Occipital lobe (tissue), 1 donor: ENCODE measurements at regions not wholly inside any gene's neighbourhood (a gene's known extent, or its start where the extent isn't known, plus 50 kb on each side); places are given as distances from the start of the nearest gene placed in this dataset.
"Not testable (repeated sequence)": the region's sequence is repeated elsewhere in the genome, so short reads cannot be mapped to it uniquely, and the experiment has no call there.

Experiments used
- DNase-seq: peaks from one replicate; lab custom pipeline; 2025; lab: John Stamatoyannopoulos, UW

GRCh38 chr17:31623990-31624389 is 232.5 kb downstream of the RAB11FIP4 start:
- DNase-seq = no peak

DNA sequence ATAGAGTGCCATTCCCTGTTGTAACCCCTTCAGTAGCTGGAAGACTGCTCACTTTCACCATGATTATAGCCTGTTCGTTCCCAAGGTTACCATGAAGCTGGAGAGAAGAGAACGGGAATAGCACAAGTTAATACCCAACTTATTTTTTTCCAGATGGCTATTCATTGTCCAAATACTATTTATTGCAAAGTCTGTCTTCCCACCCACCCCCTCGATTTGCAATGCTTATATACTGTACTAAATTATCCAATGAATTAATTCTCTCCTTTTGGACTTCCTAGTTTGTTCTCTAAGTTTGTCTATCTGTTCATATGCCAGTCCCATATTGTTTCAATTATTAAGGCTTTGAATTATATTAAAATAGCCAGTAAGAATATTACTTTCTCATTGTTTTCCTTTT is 231.0 kb downstream of the RAB11FIP4 start:
- DNase-seq = no peak

GRCh38 chr17:31621566-31621965 is 230.1 kb downstream of the RAB11FIP4 start:
- DNase-seq = no peak

DNA sequence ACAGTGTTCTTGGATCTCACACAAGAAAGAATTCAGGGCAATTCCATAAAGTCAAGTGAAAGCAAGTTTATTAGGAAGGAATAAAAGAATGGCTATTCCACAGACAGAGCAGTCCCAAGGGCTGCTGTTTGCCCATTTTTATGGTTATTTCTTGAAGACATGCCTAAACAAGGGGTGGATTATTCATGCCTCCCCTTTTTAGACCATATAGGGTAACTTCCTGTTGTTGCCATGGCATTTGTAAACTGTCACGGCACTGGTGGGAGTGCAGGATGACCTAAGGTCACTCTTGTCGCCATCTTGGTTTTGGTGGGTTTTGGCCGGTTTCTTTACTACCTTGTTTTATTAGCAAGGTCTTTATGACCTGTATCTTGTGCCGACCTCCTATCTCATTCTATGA is 219.6 kb downstream of the RAB11FIP4 start:
- not testable (repeated sequence) for DNase-seq

DNA sequence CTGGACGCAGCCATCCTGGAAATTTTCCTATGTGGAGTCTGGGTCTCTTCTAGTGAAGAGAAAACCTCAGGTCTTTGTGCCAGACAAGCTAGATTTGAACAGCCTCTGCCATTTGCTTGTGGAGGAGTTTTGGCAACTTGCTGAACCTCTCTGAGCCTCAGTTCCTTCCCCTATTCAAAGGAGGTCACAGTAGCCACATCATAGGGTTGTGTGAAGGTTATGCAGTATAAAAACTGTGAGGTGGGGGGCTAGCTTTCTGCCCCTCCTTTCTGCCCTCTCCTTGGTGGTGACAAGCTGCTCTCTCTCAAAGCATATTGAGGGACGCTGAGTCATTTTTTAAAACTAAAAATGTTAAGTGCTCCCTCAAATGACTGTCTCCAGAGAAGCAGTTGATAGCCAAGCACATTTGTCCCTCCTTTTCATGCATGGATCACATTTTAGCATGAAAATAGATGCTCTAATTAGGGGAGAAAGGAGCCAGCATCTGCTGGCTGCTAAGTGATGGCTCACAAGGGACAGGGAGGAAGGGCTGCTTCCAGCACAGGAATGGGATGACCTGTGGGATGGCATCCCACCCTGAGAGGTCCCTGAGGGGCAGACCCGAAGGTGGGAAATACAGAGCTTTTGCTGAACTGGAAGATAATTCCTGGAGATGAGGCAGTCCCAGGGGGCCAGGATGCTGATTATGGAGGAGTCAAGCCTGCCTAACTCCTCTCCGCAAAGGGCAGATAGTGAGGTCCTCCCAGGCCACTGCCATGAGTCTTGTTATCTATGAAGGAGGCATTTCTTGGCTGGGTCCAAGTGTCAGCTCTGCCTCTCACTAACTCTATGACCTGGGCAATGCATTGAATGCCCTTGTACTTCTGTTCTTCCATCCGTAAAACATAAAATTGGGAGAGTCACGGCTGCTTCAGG is 218.8 kb downstream of the RAB11FIP4 start:
- DNase-seq = no peak

DNA sequence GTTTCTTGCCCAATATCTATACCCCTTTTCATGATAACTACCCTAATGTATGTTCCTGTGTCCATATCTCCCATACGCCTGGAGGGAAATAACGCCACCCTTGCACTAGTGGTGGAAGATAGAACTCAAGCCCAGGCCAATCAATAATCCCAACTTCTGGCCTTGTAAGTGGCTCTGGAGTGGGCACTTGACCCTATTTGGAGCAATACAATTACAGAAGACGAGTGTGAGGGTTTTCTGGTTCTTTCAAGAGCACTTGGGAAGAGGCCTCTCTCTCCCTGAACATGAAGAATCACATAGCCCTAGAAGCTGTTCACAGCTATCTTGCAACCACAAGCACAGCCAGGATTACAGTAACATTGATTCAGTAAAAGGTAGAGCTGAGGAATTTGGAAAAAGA is 217.9 kb downstream of the RAB11FIP4 start:
- no peak for DNase-seq

- no peak for DNase-seq
Observed at GRCh38 chr17:31608659-31609254, 217.3 kb downstream of the RAB11FIP4 start.

DNA sequence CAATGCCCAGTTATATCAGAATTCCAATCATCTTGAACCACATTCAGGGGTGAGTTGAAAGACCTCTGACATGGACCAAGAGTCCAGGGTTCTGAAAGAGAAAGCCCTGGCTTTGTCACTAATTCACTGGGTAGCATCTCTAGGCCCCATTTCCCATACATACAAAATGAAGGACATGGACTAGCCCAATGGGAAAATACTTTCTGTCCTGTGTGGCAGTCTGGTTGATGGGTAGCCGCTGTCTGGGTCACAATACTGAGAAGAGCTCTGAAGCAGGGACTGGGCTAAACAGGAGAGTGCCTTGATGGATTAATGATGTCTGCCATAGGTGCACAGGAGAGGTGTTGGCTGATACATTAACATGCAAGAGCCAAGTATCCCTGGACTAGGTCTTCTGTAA is 214.3 kb downstream of the RAB11FIP4 start:
- no peak for DNase-seq

DNA sequence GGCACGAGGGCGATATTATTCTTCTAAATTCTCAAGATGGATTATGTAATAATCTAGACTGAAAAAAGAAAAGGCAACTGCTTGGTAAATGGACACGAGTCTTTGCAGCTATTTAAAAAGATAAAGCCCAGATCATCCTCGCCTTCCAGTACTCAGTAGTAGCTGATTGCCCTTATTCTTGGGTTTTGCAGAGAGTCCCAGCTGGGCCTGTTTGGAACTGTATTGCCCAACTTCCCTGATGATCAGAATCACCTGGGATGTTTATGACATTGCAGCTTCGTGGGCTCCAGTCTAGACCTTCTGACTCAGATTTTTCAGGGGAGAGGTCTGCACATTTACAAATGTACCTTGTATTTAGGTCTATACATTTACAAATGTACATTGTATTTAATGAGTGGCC is 213.5 kb downstream of the RAB11FIP4 start:
- DNase-seq = no peak

GRCh38 chr17:31600144-31600543 is 208.7 kb downstream of the RAB11FIP4 start:
- not testable (repeated sequence) for DNase-seq

- no peak for DNase-seq
Observed at GRCh38 chr17:31598921-31599571, 207.6 kb downstream of the RAB11FIP4 start.

- DNase-seq = no peak
Observed at GRCh38 chr17:31598399-31598782, 206.9 kb downstream of the RAB11FIP4 start.

GRCh38 chr17:31597646-31598398 is 206.3 kb downstream of the RAB11FIP4 start:
- no peak for DNase-seq

DNA sequence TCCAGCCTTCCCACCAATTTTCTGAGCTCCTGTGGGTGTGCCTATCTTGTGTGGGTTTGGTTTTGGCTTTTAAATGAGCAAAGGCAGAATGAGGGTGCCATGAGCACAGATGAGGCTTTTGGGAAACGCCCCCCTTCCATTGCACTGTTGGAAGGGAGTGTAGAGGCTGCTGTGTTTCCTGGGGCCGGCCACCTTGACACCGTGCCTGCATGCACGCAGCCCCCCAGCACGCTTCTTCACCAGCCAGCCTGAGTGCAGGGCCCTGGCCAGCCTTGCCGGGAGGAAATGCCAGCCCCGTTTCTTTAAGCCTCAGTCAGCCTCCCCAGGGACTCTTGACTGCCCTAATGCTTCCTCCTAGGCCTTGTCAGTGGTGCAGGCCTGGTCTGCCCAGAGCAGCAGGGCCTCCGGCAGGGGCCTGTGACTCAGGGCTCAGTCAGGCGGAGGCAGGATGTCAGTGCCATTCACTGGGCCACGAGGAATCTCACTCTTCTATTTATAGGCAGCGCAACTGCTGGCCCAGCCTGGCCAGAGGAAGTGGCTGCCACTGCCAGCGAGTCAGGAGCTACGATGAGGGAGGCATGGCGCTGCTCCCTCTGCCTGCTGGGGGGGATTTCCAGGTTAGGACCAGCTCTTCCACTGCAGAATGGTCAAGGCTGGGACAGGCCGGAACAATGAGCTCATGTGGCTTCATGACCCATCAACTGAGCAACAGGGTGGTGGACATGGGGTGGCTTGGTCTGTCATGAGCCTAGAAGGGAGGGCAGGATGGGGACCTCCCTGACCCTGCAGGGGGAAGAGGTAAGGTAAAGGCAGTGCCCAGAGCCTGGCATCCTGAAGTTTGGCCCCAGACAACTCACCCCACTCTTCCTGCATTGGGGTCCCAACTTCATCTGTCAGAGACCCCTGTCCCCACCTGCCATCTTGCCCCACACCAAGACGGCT is 205.2 kb downstream of the RAB11FIP4 start:
- DNase-seq = no peak

DNA sequence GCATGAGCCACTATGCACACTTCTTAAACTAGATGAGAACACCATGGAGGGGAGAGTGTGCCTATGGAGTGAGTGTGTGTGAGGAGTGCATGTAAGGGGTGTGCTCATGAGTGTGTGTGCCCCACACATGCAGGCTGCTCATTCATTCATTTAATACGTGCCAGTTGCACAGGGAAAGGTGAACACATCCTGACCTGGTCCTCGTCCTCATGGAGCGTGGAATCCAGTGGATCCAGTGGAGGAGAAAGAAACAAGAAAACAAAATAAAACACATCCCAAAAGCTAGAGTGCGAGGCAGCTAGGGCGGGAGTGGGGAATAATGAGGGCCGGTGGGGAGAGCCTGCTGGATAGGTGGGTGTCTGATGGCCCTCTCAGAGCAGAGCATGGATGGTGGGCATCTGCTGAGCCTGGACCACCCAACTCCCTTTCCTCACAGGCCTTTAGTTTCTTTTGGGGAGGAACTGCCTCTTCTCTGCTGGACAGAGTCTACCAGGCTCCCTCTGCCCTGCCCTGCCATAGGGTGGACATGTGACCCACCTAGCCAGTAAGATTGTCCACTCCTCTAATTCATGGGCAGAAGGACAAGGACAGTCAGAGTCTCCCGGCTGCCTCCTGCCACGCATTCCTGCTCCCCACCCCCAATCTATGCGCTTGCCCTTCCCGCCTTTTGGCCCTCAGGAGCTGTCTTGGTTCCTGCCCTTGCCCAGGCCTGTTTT is 204.3 kb downstream of the RAB11FIP4 start:
- DNase-seq = no peak

- no peak for DNase-seq
Observed at GRCh38 chr17:31595076-31595475, 203.6 kb downstream of the RAB11FIP4 start.

GRCh38 chr17:31594416-31594815 is 202.9 kb downstream of the RAB11FIP4 start:
- no peak for DNase-seq

DNA sequence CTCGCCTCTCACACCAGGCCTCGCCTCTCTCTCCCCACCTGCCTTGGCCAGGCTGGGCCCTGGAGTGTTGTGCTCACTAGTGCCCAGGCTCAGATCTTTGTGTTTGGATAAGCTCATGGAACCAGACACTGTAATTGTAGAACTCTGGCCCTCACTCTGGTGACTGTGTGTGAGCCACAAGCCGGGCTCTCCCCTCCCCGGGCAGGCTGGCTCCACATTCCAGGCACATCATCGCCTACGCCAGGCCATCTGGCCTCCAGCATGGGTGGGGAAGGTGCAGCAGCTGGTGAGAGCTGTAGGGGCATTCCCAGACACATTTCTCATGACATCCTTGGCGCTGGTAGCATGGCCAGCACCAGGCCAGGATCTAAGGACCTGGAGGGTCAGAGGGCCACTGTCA is 202.3 kb downstream of the RAB11FIP4 start:
- no peak for DNase-seq

DNA sequence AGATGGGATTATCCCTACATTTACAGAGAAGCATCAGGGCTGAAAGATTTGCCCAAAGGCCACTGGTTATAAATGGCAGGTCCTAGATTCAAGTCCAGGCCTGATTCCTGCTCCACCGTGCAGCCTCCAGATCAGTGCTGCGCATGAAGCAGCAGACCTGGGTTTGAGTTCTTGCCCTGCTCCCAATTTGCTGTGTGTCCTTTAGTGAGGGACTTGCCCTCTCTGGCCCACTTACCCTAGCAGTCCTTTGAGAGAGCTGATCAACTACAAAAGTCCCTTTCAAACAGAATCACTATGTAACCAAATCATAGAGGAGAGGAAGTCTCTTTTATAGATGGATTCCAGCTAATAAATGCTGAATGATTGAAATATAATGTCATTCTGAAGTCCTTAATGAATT is 200.4 kb downstream of the RAB11FIP4 start:
- DNase-seq = no peak

GRCh38 chr17:31588512-31588911 is 197.0 kb downstream of the RAB11FIP4 start:
- DNase-seq = no peak
